Activated CD4-positive, alpha-beta T cell treated with anti-CD3 and anti-CD28 coated beads for 1 hour (primary cell): ENCODE measurements at regions not wholly inside any gene's neighbourhood (a gene's known extent, or its start where the extent isn't known, plus 50 kb on each side); places are given as distances from the start of the nearest gene placed in this dataset.
"Not testable (repeated sequence)": the region's sequence is repeated elsewhere in the genome, so short reads cannot be mapped to it uniquely, and the experiment has no call there.

Experiments
- DNase-seq: peaks from one replicate; pipeline ENCODE4 v3.0.0-alpha.2; 2020

- no peak for DNase-seq
These were observed 81.1 kb downstream of the ARL6IP4 start for GRCh38 chr12:123061441-123062205.

- no peak for DNase-seq
These were observed 79.0 kb downstream of the ARL6IP4 start for GRCh38 chr12:123059500-123059899.

GRCh38 chr12:123058980-123059379 is 78.5 kb downstream of the ARL6IP4 start:
- no peak for DNase-seq

- DNase-seq: no peak
These were observed 78.0 kb downstream of the ARL6IP4 start for GRCh38 chr12:123058481-123058880.

- no peak for DNase-seq
These were observed 77.2 kb downstream of the ARL6IP4 start for GRCh38 chr12:123057513-123058265.

GRCh38 chr12:123056709-123057108 is 76.2 kb downstream of the ARL6IP4 start:
- no peak for DNase-seq

GRCh38 chr12:123056053-123056452 is 75.6 kb downstream of the ARL6IP4 start:
- no peak for DNase-seq

- DNase-seq: no peak
These were observed 74.8 kb downstream of the ARL6IP4 start for GRCh38 chr12:123055281-123055766.

- no peak for DNase-seq
These were observed 73.9 kb downstream of the ARL6IP4 start for GRCh38 chr12:123054371-123054770.

- DNase-seq: no peak
These were observed 71.1 kb downstream of the ARL6IP4 start for GRCh38 chr12:123051556-123051955.

GRCh38 chr12:123050913-123051312 is 70.4 kb downstream of the ARL6IP4 start:
- no peak for DNase-seq

GRCh38 chr12:123050331-123050831 is 69.9 kb downstream of the ARL6IP4 start:
- DNase-seq: no peak

- DNase-seq: no peak
These were observed 69.1 kb downstream of the ARL6IP4 start for GRCh38 chr12:123049398-123050240.

- DNase-seq: not testable (repeated sequence)
These were observed 67.4 kb downstream of the ARL6IP4 start for GRCh38 chr12:123047892-123048291.

- no peak for DNase-seq
These were observed 66.8 kb downstream of the ARL6IP4 start for GRCh38 chr12:123047289-123047688.

GRCh38 chr12:123046431-123046830 is 66.0 kb downstream of the ARL6IP4 start:
- no peak for DNase-seq

- no peak for DNase-seq
These were observed 65.2 kb downstream of the ARL6IP4 start for GRCh38 chr12:123045678-123046077.

GRCh38 chr12:123044351-123044750 is 63.9 kb downstream of the ARL6IP4 start:
- DNase-seq: no peak

- DNase-seq: peak; percentile 60
These were observed 63.1 kb downstream of the ARL6IP4 start for GRCh38 chr12:123043536-123044001.

GRCh38 chr12:123042833-123043232 is 62.4 kb downstream of the ARL6IP4 start:
- no peak for DNase-seq

- no peak for DNase-seq
These were observed 61.6 kb downstream of the ARL6IP4 start for GRCh38 chr12:123041811-123042655.

GRCh38 chr12:123041042-123041531 is 60.6 kb downstream of the ARL6IP4 start:
- DNase-seq: no peak
